ENCODE measurements at regions not wholly inside any gene's neighbourhood (a gene's known extent, or its start where the extent isn't known, plus 50 kb on each side); places are given as distances from the start of the nearest gene placed in this dataset.
"Not testable (repeated sequence)": the region's sequence is repeated elsewhere in the genome, so short reads cannot be mapped to it uniquely, and the experiment has no call there.

DNA sequence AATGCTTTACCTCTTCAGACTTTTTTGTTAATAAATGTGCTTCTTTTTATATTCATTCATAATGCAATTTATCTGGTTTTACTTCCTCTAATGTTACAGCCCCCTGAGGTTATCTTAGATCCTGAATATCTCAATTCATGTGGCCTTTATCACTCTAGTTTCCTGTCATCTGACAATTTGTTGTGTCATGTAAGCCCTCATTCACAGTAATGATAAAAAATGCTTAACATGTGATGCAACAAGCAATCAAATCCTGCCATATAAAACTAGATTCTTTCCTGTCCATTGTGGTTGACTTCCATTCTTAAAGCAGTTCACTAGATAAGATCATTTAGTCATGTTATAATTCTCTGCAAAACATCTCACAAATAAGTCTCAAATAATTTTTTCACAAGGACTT is 991.2 kb upstream of the ACO1 start:
- H3K4me1 Mint-ChIP-seq (ENCODE audit: low read depth): peaks cover 20% of the 10 kb centered on the region

DNA sequence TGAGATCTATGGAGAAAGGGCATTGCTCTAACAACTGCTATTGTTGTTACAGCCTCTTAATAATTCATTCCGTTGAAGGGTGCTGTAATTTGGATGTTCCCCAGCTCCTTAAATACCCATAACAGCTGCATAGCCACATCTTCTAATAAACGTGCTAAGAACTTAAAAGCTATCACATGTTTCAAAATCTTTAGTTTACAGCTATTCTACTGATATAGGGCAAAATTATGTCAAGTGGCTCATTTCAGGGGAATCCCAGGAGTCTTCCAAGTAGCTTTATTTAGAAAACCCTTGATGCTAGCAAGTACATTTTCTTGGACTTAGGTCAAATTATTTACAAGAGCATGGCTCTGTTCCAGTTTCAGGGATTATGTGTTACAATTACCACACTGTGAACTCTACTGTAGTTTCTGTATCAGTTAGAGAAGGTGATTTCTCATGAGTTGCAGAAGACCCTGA is 990.4 kb upstream of the ACO1 start:
- Mint-ChIP-seq H3K4me3 (no peak overlapping the region), H3K27me3 (ENCODE audit: low read depth) (no peaks in the 10 kb centered on the region), H3K9me3 (no peaks in the 10 kb centered on the region), H3K4me1 (ENCODE audit: low read depth) (peaks cover 20% of the 10 kb centered on the region), H3K36me3 (ENCODE audit: insufficient read depth) (no peaks in the 10 kb centered on the region)
- DNase-seq (no peak), ATAC-seq (no peak)

More for the DNA sequence above, 991.2 kb upstream of the ACO1 start:
- H3K36me3 Mint-ChIP-seq (ENCODE audit: insufficient read depth): no peaks in the 10 kb centered on the region
- H3K27me3 Mint-ChIP-seq (ENCODE audit: low read depth): no peaks in the 10 kb centered on the region
- no peak overlapping the region for H3K4me3 Mint-ChIP-seq
- no peaks in the 10 kb centered on the region for H3K9me3 Mint-ChIP-seq
- no peak for ATAC-seq
- DNase-seq: no peak

DNA sequence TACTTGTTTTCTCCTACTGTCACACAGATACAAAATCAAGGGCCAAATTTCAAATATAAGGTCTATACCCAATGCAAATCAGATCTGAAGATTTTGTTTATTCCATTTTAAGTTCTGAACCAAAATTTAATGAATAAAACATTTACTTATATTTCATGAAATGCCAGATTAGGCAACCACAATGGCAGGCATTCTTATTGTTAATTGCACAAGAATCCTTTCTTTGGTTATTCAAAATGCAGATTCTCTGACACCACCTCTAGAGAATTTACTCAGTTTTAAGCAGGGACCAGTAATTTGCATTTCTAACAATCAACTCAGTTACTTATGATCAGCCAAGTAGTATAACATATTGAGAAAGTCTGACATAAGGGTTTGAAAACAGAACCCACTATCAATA is 972.4 kb upstream of the ACO1 start:
- Mint-ChIP-seq H3K36me3 (ENCODE audit: insufficient read depth) (no peaks in the 10 kb centered on the region), H3K9me3 (no peaks in the 10 kb centered on the region), H3K4me1 (ENCODE audit: low read depth) (no peaks in the 10 kb centered on the region), H3K27me3 (ENCODE audit: low read depth) (no peaks in the 10 kb centered on the region), H3K4me3 (no peak overlapping the region)
- DNase-seq (no peak), ATAC-seq (no peak)

DNA sequence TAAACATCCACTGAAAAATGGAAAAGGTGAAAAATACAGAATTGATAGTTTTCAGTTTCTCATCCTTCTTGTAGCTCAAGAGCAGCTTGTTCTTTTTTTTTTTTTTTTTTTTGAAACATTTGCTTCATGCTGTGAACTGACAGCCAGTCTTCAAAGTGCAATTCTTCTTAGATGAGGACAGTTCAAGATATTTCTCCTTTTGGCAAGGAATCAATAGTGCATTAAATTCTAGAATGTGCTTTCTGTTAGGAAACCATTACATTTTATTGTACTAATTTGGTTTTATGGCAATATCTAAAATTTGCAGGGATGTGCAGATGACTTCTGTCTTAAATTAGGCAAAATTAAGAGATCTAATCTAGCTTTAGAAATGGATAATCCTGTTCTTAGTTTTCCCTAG is 969.3 kb upstream of the ACO1 start:
- no peak overlapping the region for H3K4me3 Mint-ChIP-seq
- DNase-seq (no peak), ATAC-seq (no peak)
- H3K36me3 Mint-ChIP-seq (ENCODE audit: insufficient read depth): no peaks in the 10 kb centered on the region
- no peaks in the 10 kb centered on the region for H3K27me3 Mint-ChIP-seq (ENCODE audit: low read depth)
- H3K4me1 Mint-ChIP-seq (ENCODE audit: low read depth): no peaks in the 10 kb centered on the region
- no peaks in the 10 kb centered on the region for H3K9me3 Mint-ChIP-seq

DNA sequence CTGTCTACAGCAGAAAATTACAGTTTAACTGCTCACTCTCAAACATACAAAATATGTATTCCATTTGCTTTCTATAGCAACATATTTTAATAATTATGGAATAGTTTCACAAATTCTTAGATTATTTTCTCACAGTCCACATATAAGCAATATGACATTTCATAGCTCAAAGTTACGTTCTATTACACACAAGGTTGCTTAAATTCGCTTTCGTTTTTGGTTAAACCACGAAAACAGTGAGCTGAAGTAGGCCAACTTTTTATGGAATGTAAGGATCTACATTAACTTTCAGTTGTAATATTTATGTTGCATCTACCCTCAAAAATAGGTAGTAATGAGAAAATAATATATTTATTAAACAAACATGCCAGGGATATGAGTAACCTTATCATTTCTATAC is 966.0 kb upstream of the ACO1 start:
- Mint-ChIP-seq H3K4me1 (ENCODE audit: low read depth) (no peaks in the 10 kb centered on the region), H3K36me3 (ENCODE audit: insufficient read depth) (no peaks in the 10 kb centered on the region), H3K27me3 (ENCODE audit: low read depth) (no peaks in the 10 kb centered on the region), H3K4me3 (no peak overlapping the region), H3K9me3 (no peaks in the 10 kb centered on the region)
- DNase-seq (no peak), ATAC-seq (no peak)

DNA sequence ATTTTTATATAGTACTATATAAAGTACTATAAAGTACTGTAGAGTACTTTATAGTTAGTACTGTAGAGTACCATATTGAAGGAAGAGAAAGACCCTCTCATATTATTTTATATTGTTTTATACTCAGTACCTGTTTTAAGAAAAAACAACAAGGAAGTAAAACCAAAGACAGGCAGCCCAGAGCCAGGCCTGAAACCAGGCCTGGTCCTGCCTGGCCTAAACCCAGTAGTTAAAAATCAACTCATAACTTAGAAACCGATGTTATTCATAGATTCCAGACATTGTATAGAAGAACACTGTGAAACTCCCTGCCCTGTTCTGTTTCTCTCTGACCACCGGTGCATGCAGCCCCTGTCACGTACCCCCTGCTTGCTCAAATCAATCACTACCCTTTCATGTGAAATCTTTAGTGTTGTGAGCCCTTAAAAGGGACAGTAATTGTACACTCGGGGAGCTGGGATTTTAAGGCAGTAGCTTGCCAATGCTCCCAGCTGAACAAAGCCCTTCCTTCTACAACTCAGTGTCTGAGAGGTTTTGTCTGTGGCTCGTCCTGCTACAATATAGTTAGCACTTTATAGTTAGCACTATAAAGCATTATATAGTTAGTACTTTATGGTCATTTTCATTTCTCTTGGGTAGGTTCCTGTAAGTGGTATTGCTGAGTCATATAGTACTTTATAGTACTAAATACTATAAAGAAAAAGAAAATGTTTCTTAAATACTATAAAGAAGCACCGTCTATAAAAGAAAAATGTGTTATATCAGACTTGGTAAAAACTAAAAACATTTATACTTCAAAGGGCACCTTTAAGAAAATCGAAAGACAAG is 940.6 kb upstream of the ACO1 start:
- not testable (repeated sequence) for DNase-seq; H3K27me3 Mint-ChIP-seq (ENCODE audit: low read depth); H3K4me1 Mint-ChIP-seq (ENCODE audit: low read depth); H3K9me3 Mint-ChIP-seq; H3K4me3 Mint-ChIP-seq; H3K36me3 Mint-ChIP-seq (ENCODE audit: insufficient read depth); ATAC-seq

DNA sequence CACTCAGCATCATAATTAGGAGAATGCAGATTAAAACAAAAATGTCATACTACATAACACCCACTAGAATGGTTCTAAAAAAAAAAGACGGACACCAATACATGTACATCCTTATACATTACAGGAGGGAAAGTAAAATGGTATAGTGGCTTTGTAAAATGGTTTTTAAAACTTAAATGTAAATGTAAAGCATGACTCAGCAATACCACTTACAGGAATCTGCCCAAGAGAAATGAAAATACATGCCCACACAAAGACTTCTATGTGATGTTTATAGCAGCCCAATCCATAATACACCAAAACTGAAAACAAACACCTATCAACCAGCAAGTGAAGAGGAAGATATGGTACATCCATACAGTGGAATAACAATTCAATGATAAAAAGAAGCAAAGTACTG is 939.1 kb upstream of the ACO1 start:
- no peak for ATAC-seq

DNA sequence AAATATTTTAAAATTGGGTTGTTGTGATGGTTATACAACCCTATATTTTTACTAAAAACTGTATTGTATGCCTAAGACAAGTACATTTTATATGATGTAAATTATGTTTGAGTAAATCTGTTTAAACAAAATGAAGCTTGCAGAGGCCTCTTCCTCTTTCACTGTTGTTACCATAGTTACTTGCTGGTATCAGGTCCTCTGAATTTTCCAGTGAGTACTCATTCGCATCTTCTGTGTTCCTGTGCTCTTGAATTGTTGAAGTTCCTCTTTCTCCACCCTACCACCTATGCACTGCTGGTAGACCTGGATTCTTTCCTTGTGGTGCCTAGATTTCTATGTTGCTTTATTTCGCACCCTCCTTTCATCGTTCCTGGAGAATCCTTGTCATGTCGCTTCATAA is 938.5 kb upstream of the ACO1 start:
- H3K9me3 Mint-ChIP-seq: no peaks in the 10 kb centered on the region
- no peaks in the 10 kb centered on the region for H3K27me3 Mint-ChIP-seq (ENCODE audit: low read depth)
- no peaks in the 10 kb centered on the region for H3K36me3 Mint-ChIP-seq (ENCODE audit: insufficient read depth)
- DNase-seq (no peak), ATAC-seq (no peak)
- peaks cover 7% of the 10 kb centered on the region for H3K4me1 Mint-ChIP-seq (ENCODE audit: low read depth)
- no peak overlapping the region for H3K4me3 Mint-ChIP-seq

More for the DNA sequence above, 939.1 kb upstream of the ACO1 start:
- no peak for DNase-seq
- Mint-ChIP-seq H3K4me3 (no peak overlapping the region), H3K27me3 (ENCODE audit: low read depth) (no peaks in the 10 kb centered on the region), H3K4me1 (ENCODE audit: low read depth) (peaks cover 7% of the 10 kb centered on the region), H3K9me3 (no peaks in the 10 kb centered on the region), H3K36me3 (ENCODE audit: insufficient read depth) (no peaks in the 10 kb centered on the region)

DNA sequence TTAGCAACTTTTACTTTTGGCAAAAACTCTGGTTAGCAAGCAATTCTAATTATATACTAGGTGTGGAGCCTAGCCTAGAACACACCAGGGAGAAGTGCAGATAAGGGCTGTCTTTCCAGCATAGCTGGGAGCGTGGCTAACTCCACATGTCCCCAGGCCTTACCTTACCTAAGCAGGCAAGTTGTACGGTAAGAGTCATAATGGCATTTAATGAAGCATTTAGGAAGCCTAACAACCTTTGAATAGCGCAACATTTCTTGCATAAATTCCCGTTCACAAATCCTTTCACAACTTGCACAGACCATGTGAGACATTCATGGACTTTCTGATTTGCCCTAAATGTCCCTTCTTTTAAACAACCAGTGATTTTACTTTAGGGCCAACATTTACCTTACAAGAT is 917.4 kb upstream of the ACO1 start:
- H3K4me1 Mint-ChIP-seq (ENCODE audit: low read depth): peaks cover 8% of the 10 kb centered on the region
- ATAC-seq (no peak), DNase-seq (no peak)
- no peak overlapping the region for H3K4me3 Mint-ChIP-seq
- H3K36me3 Mint-ChIP-seq (ENCODE audit: insufficient read depth): no peaks in the 10 kb centered on the region
- H3K9me3 Mint-ChIP-seq: peaks cover 10% of the 10 kb centered on the region
- H3K27me3 Mint-ChIP-seq (ENCODE audit: low read depth): no peaks in the 10 kb centered on the region

DNA sequence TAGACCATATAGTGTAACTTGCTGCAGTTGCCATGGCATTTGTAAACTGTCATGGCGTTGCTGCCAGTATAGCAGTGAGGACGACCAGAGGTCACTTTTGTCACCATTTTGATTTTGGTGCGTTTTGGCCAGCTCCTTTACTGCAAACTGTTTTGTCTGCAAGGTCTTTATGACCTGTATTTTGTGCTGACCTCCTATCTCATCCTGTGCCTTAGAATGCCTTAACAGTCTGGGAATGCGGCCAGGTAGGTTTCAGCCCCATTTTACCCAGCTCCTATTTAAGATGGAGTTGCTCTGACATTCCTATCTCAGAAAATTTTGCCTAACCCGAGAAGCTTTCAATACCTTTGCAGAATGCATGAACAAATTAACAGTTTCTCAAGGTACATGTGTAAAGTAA is 914.4 kb upstream of the ACO1 start:
- Mint-ChIP-seq H3K4me3 (no peak overlapping the region), H3K9me3 (peaks cover 8% of the 10 kb centered on the region), H3K4me1 (ENCODE audit: low read depth) (peaks cover 11% of the 10 kb centered on the region), H3K27me3 (ENCODE audit: low read depth) (no peaks in the 10 kb centered on the region), H3K36me3 (ENCODE audit: insufficient read depth) (no peaks in the 10 kb centered on the region)
- ATAC-seq: no peak
- DNase-seq: no peak

DNA sequence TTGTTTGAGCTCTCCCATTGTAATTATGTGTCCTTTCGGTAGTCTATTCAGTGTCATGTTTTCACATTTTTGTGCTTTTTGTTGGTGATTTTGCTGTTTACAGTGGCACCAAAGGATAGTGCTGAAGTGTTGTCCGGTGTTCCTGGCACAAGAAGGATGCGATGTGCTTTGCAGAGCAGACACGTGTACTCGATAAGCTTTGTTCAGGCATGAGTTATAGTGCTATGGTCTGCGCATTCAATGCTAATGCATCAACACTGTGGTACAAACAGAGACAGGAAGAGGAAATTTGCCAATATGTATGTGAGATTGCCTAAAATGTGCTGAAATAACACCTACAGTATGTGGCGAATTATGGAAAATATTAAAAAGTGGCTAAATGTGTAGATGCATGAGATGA is 913.4 kb upstream of the ACO1 start:
- no peaks in the 10 kb centered on the region for H3K27me3 Mint-ChIP-seq (ENCODE audit: low read depth)
- no peaks in the 10 kb centered on the region for H3K36me3 Mint-ChIP-seq (ENCODE audit: insufficient read depth)
- peaks cover 4% of the 10 kb centered on the region for H3K9me3 Mint-ChIP-seq
- ATAC-seq (no peak), DNase-seq (no peak)
- H3K4me1 Mint-ChIP-seq (ENCODE audit: low read depth): peaks cover 11% of the 10 kb centered on the region
- H3K4me3 Mint-ChIP-seq: no peak overlapping the region

DNA sequence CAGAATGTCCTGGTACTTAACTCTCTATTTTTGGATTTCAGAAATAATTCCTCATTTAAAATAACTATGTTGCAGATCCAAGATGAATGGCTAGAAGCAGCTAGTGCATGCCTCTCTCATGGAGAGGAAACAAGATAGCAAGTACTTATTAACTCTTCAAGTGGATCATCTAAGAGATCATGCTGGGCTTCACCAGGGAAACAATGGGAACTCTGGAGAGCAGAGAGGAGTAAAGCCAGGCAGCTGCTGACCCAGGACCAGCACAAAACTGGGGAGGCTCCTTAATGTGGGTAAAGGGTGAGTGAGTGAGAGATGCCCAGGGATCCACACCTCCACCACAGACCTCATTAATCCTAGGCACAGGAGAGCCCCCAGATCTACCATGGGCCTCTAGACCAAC is 897.8 kb upstream of the ACO1 start:
- no peak overlapping the region for H3K4me3 Mint-ChIP-seq
- ATAC-seq (no peak), DNase-seq (no peak)
- H3K4me1 Mint-ChIP-seq (ENCODE audit: low read depth): no peaks in the 10 kb centered on the region
- H3K9me3 Mint-ChIP-seq: no peaks in the 10 kb centered on the region
- no peaks in the 10 kb centered on the region for H3K27me3 Mint-ChIP-seq (ENCODE audit: low read depth)
- H3K36me3 Mint-ChIP-seq (ENCODE audit: insufficient read depth): no peaks in the 10 kb centered on the region

DNA sequence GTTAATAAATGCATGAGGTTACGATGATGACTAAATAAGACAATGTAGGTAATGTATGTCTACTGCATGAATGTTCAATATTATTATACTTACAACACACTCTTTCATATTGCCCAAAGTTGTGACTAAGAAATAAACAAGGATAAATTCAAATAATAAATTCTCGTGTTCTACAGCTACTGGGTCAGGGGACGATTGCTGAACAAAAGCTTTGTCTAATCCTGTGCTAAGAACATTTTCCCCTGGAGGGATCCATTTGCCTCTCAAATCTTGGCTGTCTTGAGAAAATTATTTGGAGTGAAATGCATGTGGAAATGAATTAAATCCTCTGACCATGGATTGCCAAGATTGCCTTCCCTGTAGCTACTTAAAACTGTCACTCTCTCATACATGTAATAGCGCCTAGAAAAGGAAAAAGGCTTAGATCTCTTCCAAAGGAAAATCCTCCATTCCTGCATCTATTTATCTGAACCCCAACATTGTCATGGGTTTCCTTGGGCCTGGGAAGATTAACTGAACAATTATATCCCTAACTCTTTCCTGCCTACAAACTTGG is 893.8 kb upstream of the ACO1 start:
- Mint-ChIP-seq H3K4me1 (ENCODE audit: low read depth) (no peaks in the 10 kb centered on the region), H3K4me3 (no peak overlapping the region)

DNA sequence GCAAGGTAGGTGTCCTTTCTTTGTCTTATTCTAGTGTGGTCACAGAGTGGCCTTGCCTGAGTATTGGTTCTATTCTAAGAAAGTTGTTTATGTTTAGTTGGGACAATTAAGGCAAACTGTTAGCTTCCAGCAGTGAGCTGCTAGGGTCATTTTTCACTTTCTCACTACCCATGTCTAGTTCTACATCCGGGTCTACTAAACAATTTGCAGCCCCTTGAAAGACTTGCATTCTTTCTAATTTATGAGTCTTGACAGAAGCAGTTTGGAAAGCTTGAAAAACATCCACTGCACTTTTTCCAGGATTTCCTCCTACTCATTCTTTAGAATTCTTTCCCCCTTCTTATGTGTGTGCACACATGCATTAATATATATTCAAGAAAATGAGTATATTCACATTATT is 892.2 kb upstream of the ACO1 start:
- ATAC-seq: no peak
- Mint-ChIP-seq H3K27me3 (ENCODE audit: low read depth) (no peaks in the 10 kb centered on the region), H3K4me3 (no peak overlapping the region)

More for the DNA sequence above, 893.8 kb upstream of the ACO1 start:
- Mint-ChIP-seq H3K36me3 (ENCODE audit: insufficient read depth) (no peaks in the 10 kb centered on the region), H3K9me3 (no peaks in the 10 kb centered on the region), H3K27me3 (ENCODE audit: low read depth) (no peaks in the 10 kb centered on the region)
- no peak for ATAC-seq
- no peak for DNase-seq

DNA sequence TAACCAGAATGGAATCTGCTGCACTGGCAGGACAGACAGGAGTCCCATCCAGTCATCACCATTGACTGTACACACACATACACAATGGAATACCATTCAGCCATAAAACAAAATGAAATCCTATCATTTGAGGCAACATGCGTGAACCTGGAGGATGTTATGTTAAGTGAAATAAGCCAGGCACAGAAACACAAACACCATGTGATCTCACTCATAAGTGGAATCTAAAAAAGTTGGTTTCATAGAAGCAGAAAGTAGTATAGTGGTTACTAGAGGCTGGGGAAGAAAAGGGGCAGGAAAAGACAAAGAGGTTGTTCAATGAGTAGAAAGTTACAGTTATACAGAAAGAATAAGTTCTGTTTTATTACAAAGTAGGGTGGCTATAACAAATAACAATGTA is 884.0 kb upstream of the ACO1 start:
- DNase-seq (no peak), ATAC-seq (no peak)
- Mint-ChIP-seq H3K4me3 (no peak overlapping the region), H3K9me3 (peaks cover 15% of the 10 kb centered on the region), H3K27me3 (ENCODE audit: low read depth) (no peaks in the 10 kb centered on the region), H3K36me3 (ENCODE audit: insufficient read depth) (no peaks in the 10 kb centered on the region), H3K4me1 (ENCODE audit: low read depth) (no peaks in the 10 kb centered on the region)

More for the DNA sequence above, 892.2 kb upstream of the ACO1 start:
- DNase-seq: no peak
- H3K36me3 Mint-ChIP-seq (ENCODE audit: insufficient read depth): no peaks in the 10 kb centered on the region
- peaks cover 9% of the 10 kb centered on the region for H3K9me3 Mint-ChIP-seq
- H3K4me1 Mint-ChIP-seq (ENCODE audit: low read depth): no peaks in the 10 kb centered on the region

All from activated T-cell treated with anti-CD3 and anti-CD28 coated beads, Interleukin-2, amount 50 U/mL, for 4 hours (primary cell).